ENCODE measurements at regions not wholly inside any gene's neighbourhood (a gene's known extent, or its start where the extent isn't known, plus 50 kb on each side); places are given as distances from the start of the nearest gene placed in this dataset.

DNA sequence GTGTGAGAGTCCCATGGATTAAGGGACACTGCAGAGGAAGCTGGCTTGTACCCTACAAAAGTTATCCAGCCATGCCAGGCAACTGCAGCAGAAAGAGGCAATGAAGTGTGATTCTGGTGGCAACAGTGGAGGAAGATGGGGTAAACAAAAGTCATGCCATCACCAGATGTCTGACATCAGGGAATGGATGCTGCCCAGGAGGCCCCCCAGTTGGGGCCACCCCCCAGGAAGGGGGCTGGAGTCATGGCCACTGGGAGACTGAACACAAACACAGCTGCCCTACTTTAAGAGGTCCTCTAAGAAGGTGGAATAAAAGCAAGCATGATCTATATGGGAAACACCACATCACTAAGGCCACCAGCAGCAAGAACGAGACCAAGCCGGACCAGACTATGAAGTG lies 235.3 kb downstream of the KLF12 start:
- Histone ChIP-seq H3K4me3 (replicated peaks; ENCODE audit: low read depth, low read length) (no peak overlapping the region), H3K27me3 (replicated peaks; ENCODE audit: control insufficient read depth, insufficient read depth, low read length) (no peaks in the 10 kb centered on the region), H3K36me3 (ENCODE audit: control insufficient read depth, insufficient read depth, low read length) (no peaks in the 10 kb centered on the region)
- no peak for DNase-seq (ENCODE audit: extremely low read depth, insufficient read length)
- TF ChIP-seq, protein P1, sequence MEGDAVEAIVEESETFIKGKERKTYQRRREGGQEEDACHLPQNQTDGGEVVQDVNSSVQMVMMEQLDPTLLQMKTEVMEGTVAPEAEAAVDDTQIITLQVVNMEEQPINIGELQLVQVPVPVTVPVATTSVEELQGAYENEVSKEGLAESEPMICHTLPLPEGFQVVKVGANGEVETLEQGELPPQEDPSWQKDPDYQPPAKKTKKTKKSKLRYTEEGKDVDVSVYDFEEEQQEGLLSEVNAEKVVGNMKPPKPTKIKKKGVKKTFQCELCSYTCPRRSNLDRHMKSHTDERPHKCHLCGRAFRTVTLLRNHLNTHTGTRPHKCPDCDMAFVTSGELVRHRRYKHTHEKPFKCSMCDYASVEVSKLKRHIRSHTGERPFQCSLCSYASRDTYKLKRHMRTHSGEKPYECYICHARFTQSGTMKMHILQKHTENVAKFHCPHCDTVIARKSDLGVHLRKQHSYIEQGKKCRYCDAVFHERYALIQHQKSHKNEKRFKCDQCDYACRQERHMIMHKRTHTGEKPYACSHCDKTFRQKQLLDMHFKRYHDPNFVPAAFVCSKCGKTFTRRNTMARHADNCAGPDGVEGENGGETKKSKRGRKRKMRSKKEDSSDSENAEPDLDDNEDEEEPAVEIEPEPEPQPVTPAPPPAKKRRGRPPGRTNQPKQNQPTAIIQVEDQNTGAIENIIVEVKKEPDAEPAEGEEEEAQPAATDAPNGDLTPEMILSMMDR (IDR thresholded peaks at IDR 0.05; ENCODE audit: insufficient read depth, low read length, poor library complexity, severe bottlenecking): no peak

DNA sequence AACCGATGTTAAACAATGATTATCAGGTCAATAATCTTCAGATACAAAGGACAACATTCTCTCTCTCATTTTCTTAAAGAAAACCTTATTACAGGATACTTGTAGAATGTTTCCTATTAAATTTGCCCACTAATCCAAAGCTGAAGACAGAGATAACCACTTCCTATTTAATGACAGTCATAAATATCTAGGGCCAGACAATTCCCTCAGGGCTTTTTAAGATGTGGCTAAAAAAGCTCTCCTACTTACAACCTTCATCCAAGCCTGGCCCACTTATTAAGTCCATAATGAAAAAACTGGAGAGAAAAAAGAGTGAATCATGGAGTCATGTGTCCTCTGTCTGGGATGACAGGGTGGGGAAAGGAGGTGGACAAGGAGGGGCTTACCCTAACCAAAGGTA lies 235.9 kb downstream of the KLF12 start:
- DNase-seq (ENCODE audit: extremely low read depth, insufficient read length): no peak

DNA sequence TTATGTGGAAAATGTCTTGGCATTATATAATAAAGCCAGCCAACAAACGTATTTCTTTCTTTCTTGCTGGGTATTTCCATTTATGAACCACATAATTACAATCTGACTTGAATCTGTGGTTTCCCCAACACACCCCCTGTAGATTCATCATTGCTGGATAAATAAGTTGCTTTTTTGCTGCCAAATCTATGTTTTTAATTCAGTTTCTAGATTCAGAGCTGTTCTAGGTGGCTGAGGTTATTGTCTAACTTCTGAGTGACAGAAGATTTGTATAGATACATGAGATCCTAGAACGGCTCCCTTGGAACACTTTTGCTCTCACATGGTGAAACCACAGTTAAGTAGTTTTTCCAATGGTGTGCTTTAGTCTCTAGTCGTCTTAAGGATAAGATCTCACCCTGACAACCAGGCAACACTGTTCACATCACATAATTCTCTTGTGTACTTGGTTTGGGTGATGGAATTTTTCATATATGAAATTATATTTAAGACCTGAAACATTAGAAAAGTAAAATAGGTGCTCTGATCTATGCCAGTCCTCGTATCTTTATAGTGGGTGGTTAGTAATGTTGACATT lies 239.1 kb downstream of the KLF12 start:
- Histone ChIP-seq H3K4me3 (replicated peaks; ENCODE audit: low read depth, low read length) (no peak overlapping the region), H3K36me3 (ENCODE audit: control insufficient read depth, insufficient read depth, low read length) (no peaks in the 10 kb centered on the region), H3K27me3 (replicated peaks; ENCODE audit: control insufficient read depth, insufficient read depth, low read length) (no peaks in the 10 kb centered on the region)
- TF ChIP-seq, protein P1 (IDR thresholded peaks at IDR 0.05; ENCODE audit: insufficient read depth, low read length, poor library complexity, severe bottlenecking): no peak
- no peak for DNase-seq (ENCODE audit: extremely low read depth, insufficient read length)

More for the DNA sequence above, 235.9 kb downstream of the KLF12 start:
- no peaks in the 10 kb centered on the region for H3K27me3 ChIP-seq (replicated peaks; ENCODE audit: control insufficient read depth, insufficient read depth, low read length)
- no peaks in the 10 kb centered on the region for H3K36me3 ChIP-seq (ENCODE audit: control insufficient read depth, insufficient read depth, low read length)
- TF ChIP-seq, protein P1 (IDR thresholded peaks at IDR 0.05; ENCODE audit: insufficient read depth, low read length, poor library complexity, severe bottlenecking): no peak
- H3K4me3 ChIP-seq (replicated peaks; ENCODE audit: low read depth, low read length): no peak overlapping the region

DNA sequence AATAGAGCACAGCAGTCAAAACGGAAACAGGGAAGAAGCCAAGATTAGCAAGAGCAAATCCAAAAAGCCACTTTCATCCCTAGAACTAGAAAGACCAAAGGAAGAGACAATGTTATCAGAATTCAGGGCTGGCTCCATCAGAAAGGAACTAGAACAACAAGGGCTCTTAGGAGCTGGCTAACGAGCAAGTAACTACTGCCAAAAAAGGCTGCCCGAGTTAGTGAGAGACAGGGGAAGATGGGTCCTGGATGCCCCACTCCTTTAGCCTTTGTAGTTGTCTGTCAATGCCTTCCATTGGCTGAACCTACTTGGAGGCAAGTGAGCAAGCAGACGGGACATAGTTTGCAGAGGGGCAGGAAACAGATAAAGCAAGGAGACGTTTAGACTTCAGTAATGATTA lies 240.4 kb downstream of the KLF12 start:
- TF ChIP-seq, protein P1 (IDR thresholded peaks at IDR 0.05; ENCODE audit: insufficient read depth, low read length, poor library complexity, severe bottlenecking): no peak
- Histone ChIP-seq H3K4me3 (replicated peaks; ENCODE audit: low read depth, low read length) (no peak overlapping the region), H3K36me3 (ENCODE audit: control insufficient read depth, insufficient read depth, low read length) (no peaks in the 10 kb centered on the region)

DNA sequence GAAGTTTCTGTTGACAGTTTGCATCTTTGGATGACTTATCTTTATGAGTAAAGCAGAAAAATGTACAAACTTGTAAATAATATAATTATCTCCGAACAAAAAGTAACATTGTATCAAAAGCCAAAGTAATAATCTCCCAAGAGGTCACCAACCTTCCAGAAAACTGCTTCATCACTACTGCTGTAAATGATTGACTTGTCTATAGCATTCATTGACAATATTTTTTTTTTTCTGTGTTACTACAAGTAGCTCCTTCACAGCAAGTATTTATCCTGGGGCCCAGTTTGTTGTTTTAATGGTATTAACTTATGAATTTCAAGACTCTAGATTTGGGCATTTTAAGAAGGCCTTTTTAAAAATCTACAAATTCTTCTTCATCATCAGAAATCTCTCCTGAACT lies 242.4 kb downstream of the KLF12 start:
- no peaks in the 10 kb centered on the region for H3K36me3 ChIP-seq (ENCODE audit: control insufficient read depth, insufficient read depth, low read length)
- DNase-seq (ENCODE audit: extremely low read depth, insufficient read length): no peak

More for the DNA sequence above, 240.4 kb downstream of the KLF12 start:
- H3K27me3 ChIP-seq (replicated peaks; ENCODE audit: control insufficient read depth, insufficient read depth, low read length): no peaks in the 10 kb centered on the region
- DNase-seq (ENCODE audit: extremely low read depth, insufficient read length): no peak

More for the DNA sequence above, 242.4 kb downstream of the KLF12 start:
- no peaks in the 10 kb centered on the region for H3K27me3 ChIP-seq (replicated peaks; ENCODE audit: control insufficient read depth, insufficient read depth, low read length)
- no peak overlapping the region for H3K4me3 ChIP-seq (replicated peaks; ENCODE audit: low read depth, low read length)
- TF ChIP-seq, protein P1 (IDR thresholded peaks at IDR 0.05; ENCODE audit: insufficient read depth, low read length, poor library complexity, severe bottlenecking): no peak
